HUES48 (cell line): ENCODE measurements at regions not wholly inside any gene's neighbourhood (a gene's known extent, or its start where the extent isn't known, plus 50 kb on each side); places are given as distances from the start of the nearest gene placed in this dataset.
"Not testable (repeated sequence)": the region's sequence is repeated elsewhere in the genome, so short reads cannot be mapped to it uniquely, and the experiment has no call there.

Experiments
- H3K27ac ChIP-seq: one replicate; pipeline ENCODE4 v1.7.0; 2013; ENCODE audit warnings: low read depth, low read length, inconsistent platforms
- H3K27me3 ChIP-seq: 2 replicates; pipeline ENCODE4 v1.6.1; 2013; ENCODE audit warnings: mild to moderate bottlenecking, low read length; ENCODE audit not compliant: control insufficient read depth, insufficient read depth
- H3K36me3 ChIP-seq: 2 replicates; pipeline ENCODE4 v1.6.1; 2013; ENCODE audit warnings: low read length; ENCODE audit not compliant: control insufficient read depth, insufficient read depth
- H3K4me1 ChIP-seq: 2 replicates; pipeline ENCODE4 v1.6.1; 2013; ENCODE audit warnings: mild to moderate bottlenecking, low read length; ENCODE audit not compliant: control insufficient read depth, insufficient read depth
- H3K4me3 ChIP-seq: 2 replicates; pipeline ENCODE4 v1.5.1; 2013; ENCODE audit warnings: mild to moderate bottlenecking, low read depth, low read length
- H3K9ac ChIP-seq: 2 replicates; pipeline ENCODE4 v1.6.1; 2013; ENCODE audit warnings: mild to moderate bottlenecking, low read depth, low read length, moderate library complexity
- H3K9me3 ChIP-seq: 2 replicates; pipeline ENCODE4 v1.6.1; 2013; ENCODE audit warnings: low read length; ENCODE audit not compliant: control insufficient read depth, insufficient read depth

DNA sequence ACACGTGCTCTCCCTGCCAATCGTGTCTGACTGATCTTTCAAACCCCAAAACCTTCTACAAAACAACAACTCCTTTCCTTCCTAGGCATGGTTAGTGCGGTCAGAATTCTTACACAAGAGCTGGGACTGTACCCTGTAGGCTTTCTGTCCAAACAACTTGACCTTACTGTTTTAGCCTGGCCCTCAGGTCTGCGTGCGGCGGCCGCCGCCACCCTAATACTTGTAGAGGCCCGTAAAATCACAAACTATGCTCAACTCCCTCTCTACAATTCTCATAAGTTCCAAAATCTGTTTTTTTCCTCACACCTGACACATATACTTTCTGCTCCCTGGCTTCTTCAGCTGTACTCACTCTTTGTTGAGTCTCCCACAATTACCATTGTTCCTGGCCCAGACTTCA, 814.3 kb upstream of the VRK2 start:
- H3K4me3 ChIP-seq, H3K27ac ChIP-seq, H3K27me3 ChIP-seq, H3K9ac ChIP-seq, H3K4me1 ChIP-seq, H3K36me3 ChIP-seq, H3K9me3 ChIP-seq: not testable (repeated sequence)

DNA sequence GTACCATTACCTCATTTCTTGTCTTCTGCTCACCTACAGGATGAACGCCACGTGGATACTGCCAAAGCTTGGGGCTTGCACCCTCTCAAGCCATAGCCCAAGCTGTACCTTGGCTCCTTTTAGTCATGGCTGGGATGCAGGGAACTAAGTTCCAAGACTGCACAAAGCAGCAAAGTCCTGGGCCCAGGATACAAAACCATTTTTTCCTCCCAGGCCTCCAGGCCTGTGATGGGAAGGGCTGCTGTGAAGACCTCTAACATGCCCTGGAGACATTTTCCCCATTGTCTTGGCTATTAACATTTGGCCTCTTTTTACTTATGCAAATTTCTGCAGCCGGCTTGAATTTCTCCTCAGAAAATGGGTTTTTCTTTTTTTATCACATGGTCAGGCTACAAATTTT, 795.1 kb upstream of the VRK2 start:
- not testable (repeated sequence) for H3K36me3 ChIP-seq, H3K4me1 ChIP-seq, H3K4me3 ChIP-seq, H3K27me3 ChIP-seq, H3K27ac ChIP-seq, H3K9ac ChIP-seq
- H3K9me3 ChIP-seq: peaks cover 67% of the 10 kb centered on the region

DNA sequence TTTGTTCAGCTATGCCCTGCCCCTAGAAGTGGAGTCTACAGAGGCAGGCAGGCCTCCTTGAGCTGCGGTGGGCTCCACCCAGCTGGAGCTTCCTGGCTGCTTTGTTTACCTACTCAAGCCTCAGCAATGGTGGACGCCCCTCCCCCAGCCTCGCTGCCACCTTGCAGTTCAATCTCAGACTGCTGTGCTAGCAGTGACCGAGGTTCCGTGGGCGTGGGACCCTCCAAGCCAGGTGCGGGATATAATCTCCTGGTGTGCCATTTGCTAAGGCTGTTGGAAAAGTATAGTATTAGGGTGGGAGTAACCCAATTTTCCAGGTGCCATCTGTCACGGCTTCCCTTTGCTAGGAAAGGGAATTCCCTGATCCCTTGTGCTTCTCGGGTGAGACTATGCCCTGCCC, 770.2 kb upstream of the VRK2 start:
- H3K4me1 ChIP-seq, H3K27me3 ChIP-seq, H3K36me3 ChIP-seq, H3K4me3 ChIP-seq, H3K9ac ChIP-seq, H3K27ac ChIP-seq: not testable (repeated sequence)
- H3K9me3 ChIP-seq: peaks cover 24% of the 10 kb centered on the region

DNA sequence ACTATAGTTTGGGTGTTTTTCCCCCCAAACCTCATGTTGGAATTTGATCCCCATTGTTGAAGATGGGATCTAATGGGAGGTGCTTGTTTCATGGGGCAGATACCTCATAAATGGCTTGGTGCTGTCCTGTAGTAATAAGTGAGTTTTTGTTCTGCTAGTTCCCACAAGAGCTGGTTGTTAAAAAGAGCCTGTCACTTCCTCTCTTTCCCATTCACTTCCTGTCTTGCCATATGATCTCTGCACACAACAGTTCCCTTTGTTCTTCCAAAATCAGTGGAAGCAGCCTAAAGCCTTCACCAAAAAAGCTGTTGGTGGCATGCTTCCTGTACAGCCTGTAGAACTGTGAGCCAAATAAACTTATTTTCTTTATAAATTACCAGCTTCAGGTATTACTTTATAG, 768.2 kb upstream of the VRK2 start:
- no peak overlapping the region for H3K9ac ChIP-seq
- no peak overlapping the region for H3K27ac ChIP-seq
- H3K4me1 ChIP-seq: no peaks in the 10 kb centered on the region
- H3K27me3 ChIP-seq: no peaks in the 10 kb centered on the region
- peaks cover 24% of the 10 kb centered on the region for H3K9me3 ChIP-seq
- no peak overlapping the region for H3K4me3 ChIP-seq
- no peaks in the 10 kb centered on the region for H3K36me3 ChIP-seq

DNA sequence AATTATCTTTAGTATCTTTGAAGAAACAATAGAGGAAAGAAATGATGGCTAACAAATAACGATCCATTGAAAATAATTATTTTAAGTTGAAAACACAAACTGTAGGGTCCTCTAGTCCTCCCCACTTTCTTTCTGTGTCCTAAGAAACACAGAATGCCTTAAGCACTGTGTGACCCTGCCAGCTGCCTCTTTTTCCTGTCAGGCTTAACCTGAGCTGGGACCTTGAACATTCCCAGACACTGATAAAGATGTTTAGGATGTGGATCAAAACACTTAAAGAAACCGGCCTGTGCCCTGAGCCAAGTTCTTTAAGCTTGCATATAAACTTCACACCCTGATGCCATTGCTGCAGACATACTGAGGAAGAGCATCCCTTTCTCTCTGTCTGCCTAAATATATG, 755.4 kb upstream of the VRK2 start:
- Histone ChIP-seq H3K27me3 (no peaks in the 10 kb centered on the region), H3K4me1 (no peaks in the 10 kb centered on the region)

DNA sequence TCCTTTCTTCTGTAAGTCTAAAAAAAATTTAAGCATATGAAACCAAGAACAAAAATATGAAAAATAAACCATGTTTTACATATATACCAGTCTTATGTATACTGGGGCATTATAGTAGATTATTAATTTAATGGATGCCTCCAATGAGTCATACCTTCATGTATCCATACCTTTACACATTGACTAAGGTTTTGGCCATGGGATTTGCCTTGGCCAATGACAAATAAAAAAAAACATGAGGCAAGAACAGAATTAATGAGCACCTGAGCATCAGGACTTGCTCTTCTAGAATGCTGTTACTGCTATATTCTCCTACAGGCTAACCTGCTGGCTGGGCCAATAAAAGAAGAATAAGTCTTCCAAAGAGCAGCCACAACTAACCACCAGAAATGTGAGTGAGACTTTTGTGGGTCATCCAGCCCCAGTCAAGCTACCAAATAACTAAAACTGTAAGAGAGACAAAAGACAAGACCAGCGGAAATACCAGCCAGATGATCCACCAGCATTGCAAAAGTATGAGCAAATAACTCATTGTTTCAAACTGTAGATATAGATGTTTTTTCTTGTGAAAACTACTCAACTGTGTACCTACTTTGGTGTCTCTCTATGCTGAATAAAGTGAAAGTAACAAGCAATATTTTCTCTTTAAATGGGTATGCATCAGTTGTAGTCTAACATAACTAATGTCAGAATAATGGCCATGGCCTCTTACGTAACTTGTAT, 749.6 kb upstream of the VRK2 start:
- no peaks in the 10 kb centered on the region for H3K36me3 ChIP-seq
- no peak overlapping the region for H3K27ac ChIP-seq
- H3K4me3 ChIP-seq: no peak overlapping the region
- no peak overlapping the region for H3K9ac ChIP-seq
- H3K9me3 ChIP-seq: no peaks in the 10 kb centered on the region
- no peaks in the 10 kb centered on the region for H3K4me1 ChIP-seq
- H3K27me3 ChIP-seq: no peaks in the 10 kb centered on the region

More for the DNA sequence above, 755.4 kb upstream of the VRK2 start:
- H3K36me3 ChIP-seq: no peaks in the 10 kb centered on the region
- H3K27ac ChIP-seq: no peak overlapping the region
- H3K4me3 ChIP-seq: no peak overlapping the region
- no peak overlapping the region for H3K9ac ChIP-seq
- H3K9me3 ChIP-seq: no peaks in the 10 kb centered on the region

DNA sequence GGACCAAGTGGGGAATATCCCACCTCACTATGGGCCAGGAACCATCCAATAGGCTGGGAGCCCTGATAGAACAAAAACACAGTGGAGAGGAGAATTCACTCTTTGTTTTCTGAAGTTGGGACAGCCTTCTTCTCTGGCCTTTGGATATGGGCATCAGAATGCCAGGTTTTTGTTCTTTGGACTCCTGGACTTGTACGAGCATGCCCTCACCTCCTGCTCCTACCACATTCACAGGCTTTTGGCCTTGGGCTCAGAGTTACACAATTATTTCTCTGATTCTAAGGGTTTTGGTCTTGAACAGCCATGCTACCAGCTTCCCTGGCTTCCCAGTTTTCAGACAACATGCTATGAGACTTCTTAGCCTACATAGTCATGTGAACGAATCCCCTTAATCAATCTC, 732.9 kb upstream of the VRK2 start:
- Histone ChIP-seq H3K9me3 (no peaks in the 10 kb centered on the region), H3K9ac (no peak overlapping the region), H3K36me3 (no peaks in the 10 kb centered on the region), H3K27ac (no peak overlapping the region), H3K27me3 (no peaks in the 10 kb centered on the region), H3K4me3 (no peak overlapping the region), H3K4me1 (no peaks in the 10 kb centered on the region)

DNA sequence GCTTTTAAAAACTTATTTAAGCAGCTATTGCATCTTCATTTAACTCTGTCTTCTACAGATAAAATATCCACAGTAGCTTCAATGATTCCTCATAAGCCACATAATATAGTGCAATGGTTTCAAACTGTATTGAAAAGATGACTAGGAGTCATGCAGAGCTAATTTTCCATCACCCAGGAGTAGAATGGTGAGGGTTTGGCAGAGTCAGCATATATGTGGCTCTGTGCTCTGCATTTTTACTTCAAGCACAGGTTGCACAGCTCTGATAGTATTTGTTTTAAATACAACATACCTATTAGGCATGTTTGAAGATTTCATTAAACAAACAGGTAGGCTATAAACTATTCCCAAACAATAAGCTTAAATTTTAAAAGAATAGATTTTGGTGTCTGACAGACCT, 731.9 kb upstream of the VRK2 start:
- no peaks in the 10 kb centered on the region for H3K4me1 ChIP-seq
- H3K9ac ChIP-seq: no peak overlapping the region
- no peak overlapping the region for H3K4me3 ChIP-seq
- no peaks in the 10 kb centered on the region for H3K9me3 ChIP-seq
- no peaks in the 10 kb centered on the region for H3K36me3 ChIP-seq
- no peaks in the 10 kb centered on the region for H3K27me3 ChIP-seq
- H3K27ac ChIP-seq: no peak overlapping the region

DNA sequence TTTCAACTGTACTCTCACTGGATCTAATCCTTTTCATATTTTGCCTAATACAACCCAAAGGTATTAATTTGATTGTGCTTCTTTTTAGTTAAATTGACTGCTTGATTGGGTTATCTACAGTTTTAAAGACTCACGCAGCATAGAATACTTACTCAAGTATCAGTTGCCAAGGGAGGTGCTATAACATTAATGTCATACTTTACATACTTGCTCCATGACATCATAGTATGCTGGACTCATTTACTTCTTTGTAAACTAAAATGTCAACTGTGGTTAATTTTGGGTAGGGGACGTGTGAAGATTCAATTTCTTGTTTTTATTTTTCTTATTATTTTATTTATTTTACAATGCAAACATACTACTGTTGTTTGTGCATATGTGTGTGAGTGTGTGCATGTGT, 716.2 kb upstream of the VRK2 start:
- Histone ChIP-seq H3K4me3 (no peak overlapping the region), H3K27me3 (no peaks in the 10 kb centered on the region), H3K4me1 (no peaks in the 10 kb centered on the region), H3K36me3 (no peaks in the 10 kb centered on the region), H3K27ac (no peak overlapping the region), H3K9me3 (no peaks in the 10 kb centered on the region), H3K9ac (no peak overlapping the region)

DNA sequence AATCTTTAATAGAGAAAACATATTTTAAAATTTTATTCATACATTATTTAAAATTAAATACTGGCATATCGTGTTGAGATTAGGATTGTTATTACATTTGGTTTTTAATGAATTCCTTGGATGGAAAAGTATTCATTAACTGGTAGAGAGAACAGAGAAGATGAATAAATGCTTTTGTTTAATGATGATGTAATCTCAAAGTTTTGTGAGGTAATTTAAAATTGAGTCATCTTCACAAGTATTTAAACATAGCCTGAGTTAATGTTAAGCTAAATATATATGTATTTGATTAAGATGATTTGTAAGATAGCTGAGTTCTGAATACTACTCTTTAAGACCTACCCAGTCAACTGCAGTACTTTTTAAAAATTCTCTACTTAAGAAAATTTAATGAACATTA, 713.4 kb upstream of the VRK2 start:
- H3K9ac ChIP-seq: no peak overlapping the region
- no peaks in the 10 kb centered on the region for H3K36me3 ChIP-seq
- H3K4me3 ChIP-seq: no peak overlapping the region
- no peaks in the 10 kb centered on the region for H3K27me3 ChIP-seq
- H3K9me3 ChIP-seq: no peaks in the 10 kb centered on the region
- no peak overlapping the region for H3K27ac ChIP-seq
- H3K4me1 ChIP-seq: no peaks in the 10 kb centered on the region

DNA sequence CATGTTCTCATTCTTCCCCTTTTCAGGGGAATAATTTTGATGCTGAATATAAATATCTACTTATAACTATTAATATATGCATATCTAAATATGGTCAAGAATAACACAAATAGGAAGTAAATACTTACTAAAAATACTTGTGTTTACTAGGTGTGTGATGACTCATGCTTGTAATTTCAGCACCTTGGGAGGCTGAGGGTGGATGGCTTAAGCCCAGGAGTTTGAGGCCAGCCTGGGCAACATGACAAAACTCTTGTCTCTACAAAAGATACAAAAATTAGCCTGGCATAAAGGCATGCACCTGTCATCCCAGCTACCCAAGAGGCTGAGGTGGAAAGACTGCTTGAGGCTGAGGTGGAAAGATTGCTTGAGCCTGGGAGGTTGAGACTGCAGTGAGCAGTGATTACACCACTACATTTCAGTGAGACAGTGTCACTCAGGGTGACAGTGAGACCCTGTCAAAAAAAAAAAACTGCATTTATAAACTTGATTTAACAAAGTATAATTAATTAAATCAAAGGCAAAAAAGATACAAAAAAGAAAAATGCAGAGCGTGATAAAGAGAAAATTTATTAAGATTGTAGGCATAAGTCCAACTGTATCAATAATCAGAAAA, 703.1 kb upstream of the VRK2 start:
- Histone ChIP-seq H3K27ac (no peak overlapping the region), H3K4me1 (no peaks in the 10 kb centered on the region), H3K36me3 (no peaks in the 10 kb centered on the region), H3K27me3 (no peaks in the 10 kb centered on the region), H3K9me3 (no peaks in the 10 kb centered on the region), H3K4me3 (no peak overlapping the region), H3K9ac (no peak overlapping the region)
